ENCODE measurements at regions not wholly inside any gene's neighbourhood (a gene's known extent, or its start where the extent isn't known, plus 50 kb on each side); places are given as distances from the start of the nearest gene placed in this dataset.

DNA sequence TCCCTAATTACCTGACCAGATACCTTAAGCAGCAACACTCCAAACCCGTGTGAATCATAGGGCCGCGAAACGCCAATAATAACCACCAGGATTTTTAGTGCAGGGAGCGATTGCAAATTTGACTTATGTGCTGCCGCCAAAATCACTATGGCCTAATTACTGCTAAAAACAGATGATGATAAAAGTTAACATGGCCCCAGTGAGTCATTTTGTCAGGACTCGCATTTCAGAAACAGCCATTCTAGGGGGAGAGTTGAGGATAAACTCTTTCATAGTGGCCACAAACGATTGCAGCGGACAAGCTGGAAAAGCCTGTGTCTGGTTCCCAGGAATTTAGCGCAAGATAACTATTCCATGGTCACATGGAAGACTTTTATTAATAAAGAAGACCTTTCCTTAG is 103.4 kb downstream of the HLX start:
- no peak for DNase-seq (ENCODE audit: low spot score)

GRCh38 chr1:220983877-220984635 is 104.8 kb downstream of the HLX start:
- no peak for DNase-seq (ENCODE audit: low spot score)

GRCh38 chr1:220990427-220991339 is 111.4 kb downstream of the HLX start:
- DNase-seq (ENCODE audit: low spot score): no peak

GRCh38 chr1:220991506-220991905 is 112.3 kb downstream of the HLX start:
- no peak for DNase-seq (ENCODE audit: low spot score)

GRCh38 chr1:220991959-220992704 is 112.9 kb downstream of the HLX start:
- no peak for DNase-seq (ENCODE audit: low spot score)

DNA sequence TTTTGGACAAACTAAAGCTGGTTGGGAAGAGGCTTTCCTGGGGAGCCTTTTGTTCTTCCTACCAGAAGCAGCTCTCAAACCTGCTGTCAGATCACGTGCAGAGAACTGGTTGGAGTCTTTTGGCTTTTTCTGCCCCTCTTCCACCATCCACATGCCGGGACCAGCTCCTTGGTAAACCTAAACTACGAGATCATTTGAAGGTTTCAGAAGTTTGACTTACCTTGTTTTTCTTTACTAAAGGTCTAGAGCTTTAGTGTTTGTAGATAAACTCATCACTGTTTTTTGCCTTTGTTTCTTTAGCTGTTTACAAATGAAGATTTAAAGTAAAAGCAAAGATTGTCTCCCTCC is 113.4 kb downstream of the HLX start:
- DNase-seq (ENCODE audit: low spot score): no peak

GRCh38 chr1:220994671-220995070 is 115.4 kb downstream of the HLX start:
- no peak for DNase-seq (ENCODE audit: low spot score)

DNA sequence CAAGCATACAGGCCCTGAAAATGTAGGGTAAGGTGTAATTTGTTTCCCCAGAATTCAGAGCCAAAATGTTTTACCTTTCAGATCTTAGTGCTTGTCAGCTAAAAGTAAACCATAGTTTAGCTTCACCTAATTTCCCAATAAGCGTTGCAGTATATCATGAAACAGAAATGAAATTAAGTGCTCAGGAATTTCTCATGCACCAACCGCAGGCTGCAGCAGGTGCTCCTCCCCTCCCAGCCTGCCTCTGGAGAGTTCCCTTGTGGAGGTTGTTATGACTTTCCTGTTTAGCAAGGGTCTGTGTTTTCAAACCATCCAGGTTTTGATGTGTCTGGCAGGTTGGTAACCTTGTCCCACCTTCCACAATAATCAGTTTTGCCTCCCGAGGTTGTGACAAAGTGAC is 118.5 kb downstream of the HLX start:
- no peak for DNase-seq (ENCODE audit: low spot score)

DNA sequence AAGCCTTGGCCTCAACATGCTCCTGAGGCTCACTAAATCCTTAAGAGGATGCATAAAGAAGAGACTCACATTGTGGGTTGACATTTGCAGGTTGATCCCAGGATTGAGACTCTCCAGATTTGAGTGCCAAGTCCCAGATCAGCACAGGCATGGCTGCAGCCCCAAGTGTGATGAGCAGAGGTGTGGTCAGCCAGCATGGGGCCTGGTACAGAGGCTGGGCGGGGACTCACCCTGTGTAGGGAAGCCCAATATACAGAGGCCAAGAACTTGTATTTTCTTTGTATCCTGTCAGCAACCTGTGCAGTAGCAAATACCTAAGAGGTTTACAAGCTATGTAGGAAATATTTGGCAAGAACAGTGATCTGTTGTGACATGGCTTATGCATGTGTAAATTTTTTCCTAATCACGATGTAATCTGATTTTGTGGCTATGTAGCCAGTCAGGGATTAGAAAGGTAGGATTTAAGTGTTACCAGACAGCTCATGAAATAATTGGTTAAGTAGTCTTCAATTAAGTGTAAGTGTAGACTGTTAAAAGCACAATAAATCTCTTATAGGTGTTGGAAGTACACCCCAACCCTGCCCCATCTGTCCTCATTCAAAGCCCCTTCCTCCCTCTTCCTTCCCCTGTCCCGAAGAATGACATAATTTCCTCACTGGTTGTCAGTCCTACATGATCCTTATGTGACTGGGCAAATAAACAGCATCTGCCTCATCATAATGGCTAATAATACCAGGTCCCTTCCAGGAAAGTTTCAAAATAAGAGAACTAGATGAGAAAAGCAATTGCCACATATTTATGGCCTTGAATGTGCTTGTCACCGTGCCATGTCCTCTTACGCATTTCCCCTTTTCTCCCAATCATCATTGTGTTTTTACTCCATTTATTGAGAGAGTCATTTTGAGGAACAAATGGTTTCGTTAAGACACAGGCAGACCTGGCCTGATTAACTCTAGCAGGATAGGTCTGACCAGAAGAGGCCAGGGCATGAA is 120.9 kb downstream of the HLX start:
- no peak for DNase-seq (ENCODE audit: low spot score)

- no peak for DNase-seq (ENCODE audit: low spot score)
These were observed 121.9 kb downstream of the HLX start for GRCh38 chr1:221001167-221001566.

DNA sequence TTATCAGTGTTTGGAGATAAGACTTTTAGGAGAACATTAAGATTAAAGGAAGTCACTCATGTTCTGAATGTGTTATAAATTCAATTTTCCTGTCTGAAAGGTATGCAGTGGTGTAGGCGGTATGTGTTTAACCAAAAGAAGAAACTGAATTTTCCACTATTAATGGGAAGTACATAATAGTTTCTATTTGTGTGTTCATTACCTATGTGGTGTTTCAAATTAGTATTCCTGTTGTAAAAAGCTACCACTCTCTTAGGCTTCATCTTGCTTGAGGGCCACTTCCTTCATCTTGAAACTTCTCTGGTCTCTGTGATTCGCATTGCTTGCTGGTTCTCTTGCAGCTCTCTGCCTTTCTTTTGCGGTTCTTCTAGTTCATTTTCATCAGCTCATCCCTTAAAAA is 123.4 kb downstream of the HLX start:
- no peak for DNase-seq (ENCODE audit: low spot score)

- DNase-seq (ENCODE audit: low spot score): no peak
These were observed 131.9 kb downstream of the HLX start for GRCh38 chr1:221011145-221011544.

GRCh38 chr1:221012120-221012519 is 132.9 kb downstream of the HLX start:
- DNase-seq (ENCODE audit: low spot score): no peak

DNA sequence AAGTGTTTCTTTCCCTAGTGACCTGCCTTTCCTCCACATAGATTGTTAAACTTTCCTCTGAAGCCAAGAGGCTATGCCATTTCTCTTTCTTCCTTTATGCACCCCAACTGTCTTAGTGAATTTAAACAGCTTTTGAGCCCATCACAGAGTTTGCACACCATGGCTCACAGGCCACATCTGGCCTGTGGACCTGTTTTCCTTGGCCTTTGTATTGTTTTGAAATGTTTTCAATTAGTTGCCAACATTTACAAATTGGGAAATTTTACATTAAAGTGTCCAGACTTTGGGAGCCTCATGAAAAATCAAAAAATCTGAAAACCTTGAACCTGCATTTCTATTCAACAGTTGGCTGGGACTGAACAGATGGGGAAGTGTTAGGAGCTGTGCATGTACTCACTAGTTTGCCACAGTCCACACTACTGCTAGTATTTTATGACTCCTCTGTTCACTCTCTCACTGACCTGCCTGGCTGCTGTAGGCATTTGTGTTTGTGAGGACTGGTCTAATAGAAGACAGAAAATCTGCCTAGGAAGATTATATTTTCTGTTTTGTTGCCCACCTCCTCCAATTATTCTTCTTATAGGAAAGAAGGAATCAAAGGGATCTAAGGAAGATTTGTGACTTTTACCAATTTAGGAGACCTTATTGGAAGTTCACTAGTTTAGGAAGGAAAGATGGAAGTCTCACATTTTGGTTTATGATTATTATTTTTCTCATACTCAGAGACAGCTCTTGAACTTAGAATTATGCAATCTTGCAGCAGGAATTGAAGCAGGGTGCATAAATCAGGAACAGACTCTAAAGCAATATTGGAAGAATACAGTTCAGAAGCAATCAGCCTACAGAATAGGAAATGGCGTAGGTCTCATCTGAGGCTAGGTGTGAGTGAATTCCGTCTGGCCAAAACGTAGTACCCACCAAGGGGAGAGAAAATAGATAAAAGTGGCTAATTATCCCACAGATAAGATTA is 134.7 kb downstream of the HLX start:
- DNase-seq (ENCODE audit: low spot score): no peak

GRCh38 chr1:221015159-221015790 is 136.0 kb downstream of the HLX start:
- no peak for DNase-seq (ENCODE audit: low spot score)

- DNase-seq (ENCODE audit: low spot score): no peak
These were observed 137.5 kb downstream of the HLX start for GRCh38 chr1:221016751-221017150.

- DNase-seq (ENCODE audit: low spot score): no peak
These were observed 139.2 kb downstream of the HLX start for GRCh38 chr1:221018414-221018813.

DNA sequence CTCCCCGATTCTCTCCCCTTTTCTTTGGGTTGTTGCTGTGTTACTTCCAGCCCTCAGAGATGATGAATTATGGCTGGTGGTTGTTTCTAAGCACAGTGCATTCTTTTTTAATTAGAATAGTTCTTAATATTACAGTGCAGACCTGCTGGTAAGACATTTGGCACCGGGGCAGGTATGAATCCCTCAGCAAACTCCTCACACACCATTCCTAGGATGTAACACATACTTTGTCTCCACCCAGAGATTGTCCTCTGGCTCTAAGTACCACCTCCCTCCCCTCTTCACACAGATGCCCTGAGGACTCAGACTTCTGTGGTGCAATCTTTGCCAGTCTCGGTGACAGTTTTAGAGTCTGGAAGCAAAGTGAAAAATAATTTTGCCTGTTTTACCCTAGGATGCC is 143.1 kb downstream of the HLX start:
- DNase-seq (ENCODE audit: low spot score): no peak

- DNase-seq (ENCODE audit: low spot score): no peak
These were observed 144.2 kb downstream of the HLX start for GRCh38 chr1:221023482-221023881.

- DNase-seq (ENCODE audit: low spot score): no peak
These were observed 146.3 kb downstream of the HLX start for GRCh38 chr1:221025501-221025900.
